WTC11 (cell line): ENCODE measurements at regions not wholly inside any gene's neighbourhood (a gene's known extent, or its start where the extent isn't known, plus 50 kb on each side); places are given as distances from the start of the nearest gene placed in this dataset.
"Not testable (repeated sequence)": the region's sequence is repeated elsewhere in the genome, so short reads cannot be mapped to it uniquely, and the experiment has no call there.

Source experiments
- ATAC-seq: fragments of 200-7000 bp; cut with Tn5 transposase; 2 replicates; pipeline ENCODE4 v1.10.0; 2021; ENCODE audit warnings: mild to moderate bottlenecking, moderate library complexity
- CTCF ChIA-PET: fragments of 300-600 bp; sonication (Branson Sonifier 250); formaldehyde crosslinking; loops from one replicate; lab custom pipeline; 2021; ENCODE audit warnings: antibody characterized with exemption; lab: Charles Lee
- POLR2A ChIA-PET: fragments of 350-600 bp; sonication (Branson Sonifier 250); formaldehyde crosslinking; loops from one replicate; lab custom pipeline; 2021; ENCODE audit warnings: antibody characterized with exemption; lab: Charles Lee
- DNase-seq: peaks from one replicate; pipeline ENCODE4 v3.0.0; 2021; ENCODE audit warnings: low spot score
- H3K27ac Mint-ChIP-seq: 2 replicates; pipeline ENCODE4 v1.8.0; 2021; ENCODE audit warnings: mixed read lengths
- H3K27me3 Mint-ChIP-seq: 2 replicates; pipeline ENCODE4 v1.8.0; 2021; ENCODE audit warnings: low read depth, mild to moderate bottlenecking, moderate library complexity, mixed read lengths
- H3K36me3 Mint-ChIP-seq: 2 replicates; pipeline ENCODE4 v1.8.0; 2021; ENCODE audit warnings: mixed read lengths
- H3K4me1 Mint-ChIP-seq: 2 replicates; pipeline ENCODE4 v1.8.0; 2022; ENCODE audit warnings: mixed read lengths
- H3K4me3 Mint-ChIP-seq: 2 replicates; pipeline ENCODE4 v1.8.0; 2021; ENCODE audit warnings: mild to moderate bottlenecking, moderate library complexity, mixed read lengths
- H3K9me3 Mint-ChIP-seq: 2 replicates; pipeline ENCODE4 v1.8.0; 2021; ENCODE audit warnings: mixed read lengths
- E2F5 ChIP-seq: sonication (generic); formaldehyde crosslinking; IDR thresholded peaks from 2 replicates; pipeline ENCODE4 v1.8.1; 2022; ENCODE audit warnings: mild to moderate bottlenecking, moderate library complexity, missing genetic modification reagents
- EMX1 ChIP-seq: fragments of 250-450 bp; sonication (Bioruptor Pico); IDR thresholded peaks from 2 replicates; pipeline ENCODE4 v1.8.0; 2021; ENCODE audit warnings: mild to moderate bottlenecking
- ETV6 ChIP-seq: sonication (generic); formaldehyde crosslinking; IDR thresholded peaks from 2 replicates; pipeline ENCODE4 v1.8.1; 2022; ENCODE audit warnings: mild to moderate bottlenecking, missing genetic modification reagents
- FOXK1 ChIP-seq: sonication (generic); formaldehyde crosslinking; IDR thresholded peaks from 2 replicates; pipeline ENCODE4 v1.8.0; 2022; ENCODE audit warnings: mild to moderate bottlenecking, moderate library complexity, missing genetic modification reagents
- GTF2I ChIP-seq: fragments of 250-450 bp; sonication (Bioruptor Pico); conservative IDR thresholded peaks from 2 replicates; pipeline ENCODE4 v1.4.0; 2021; ENCODE audit warnings: mild to moderate bottlenecking
- IRF1 ChIP-seq: sonication (generic); formaldehyde crosslinking; IDR thresholded peaks from 2 replicates; pipeline ENCODE4 v1.8.0; 2023; ENCODE audit warnings: missing genetic modification reagents
- JAZF1 ChIP-seq: fragments of 250-450 bp; sonication (Bioruptor Pico); IDR thresholded peaks from 2 replicates; pipeline ENCODE4 v1.9.0; 2021; ENCODE audit warnings: moderate library complexity, mild to moderate bottlenecking, inconsistent platforms
- MLX ChIP-seq: sonication (generic); formaldehyde crosslinking; IDR thresholded peaks from 2 replicates; pipeline ENCODE4 v1.8.1; 2023; ENCODE audit warnings: mild to moderate bottlenecking, missing genetic modification reagents, moderate library complexity
- MYBL2 ChIP-seq: sonication (generic); formaldehyde crosslinking; IDR thresholded peaks from 2 replicates; pipeline ENCODE4 v1.8.1; 2023; ENCODE audit warnings: mild to moderate bottlenecking, moderate library complexity, missing genetic modification reagents
- NFATC4 ChIP-seq: fragments of 250-450 bp; sonication (Bioruptor Pico); IDR thresholded peaks from 2 replicates; pipeline ENCODE4 v1.9.0; 2021; ENCODE audit warnings: mild to moderate bottlenecking
- NR1H2 ChIP-seq: sonication (generic); formaldehyde crosslinking; IDR thresholded peaks from 2 replicates; pipeline ENCODE4 v1.9.0; 2021; ENCODE audit warnings: mild to moderate bottlenecking, moderate library complexity, missing genetic modification reagents
- NR3C1 ChIP-seq: sonication (generic); formaldehyde crosslinking; conservative IDR thresholded peaks from 2 replicates; pipeline ENCODE4 v1.8.1; 2023; ENCODE audit warnings: low read depth, mild to moderate bottlenecking, missing genetic modification reagents
- RELA ChIP-seq: sonication (generic); formaldehyde crosslinking; IDR thresholded peaks from 2 replicates; pipeline ENCODE4 v1.8.1; 2022; ENCODE audit warnings: missing genetic modification reagents, mild to moderate bottlenecking, borderline replicate concordance
- SMAD3 ChIP-seq: sonication (generic); formaldehyde crosslinking; IDR thresholded peaks from 2 replicates; pipeline ENCODE4 v1.8.0; 2022; ENCODE audit warnings: missing genetic modification reagents, mild to moderate bottlenecking, borderline replicate concordance
- SP1 ChIP-seq: sonication (generic); formaldehyde crosslinking; conservative IDR thresholded peaks from 2 replicates; pipeline ENCODE4 v1.8.1; 2022; ENCODE audit warnings: missing genetic modification reagents
- ZNF396 ChIP-seq: fragments of 250-450 bp; sonication (Bioruptor Pico); IDR thresholded peaks from 2 replicates; pipeline ENCODE4 v1.8.0; 2021; ENCODE audit warnings: mild to moderate bottlenecking, moderate library complexity, borderline replicate concordance
- TF ChIP-seq, protein P1 (sequence below): fragments of 250-450 bp; sonication (Bioruptor Pico); IDR thresholded peaks from 2 replicates; pipeline ENCODE4 v1.9.0; 2021; ENCODE audit warnings: moderate library complexity, mild to moderate bottlenecking, inconsistent platforms, borderline replicate concordance
- TF ChIP-seq, protein P2 (sequence below): sonication (generic); formaldehyde crosslinking; IDR thresholded peaks from 2 replicates; pipeline ENCODE4 v1.8.1; 2023; ENCODE audit warnings: mild to moderate bottlenecking, missing genetic modification reagents

GRCh38 chr12:73221836-73222235 is 949.7 kb downstream of the TRHDE start (continued):
- TF ChIP-seq ZNF396 (CRISPR knock-in tag), result no peak

DNA sequence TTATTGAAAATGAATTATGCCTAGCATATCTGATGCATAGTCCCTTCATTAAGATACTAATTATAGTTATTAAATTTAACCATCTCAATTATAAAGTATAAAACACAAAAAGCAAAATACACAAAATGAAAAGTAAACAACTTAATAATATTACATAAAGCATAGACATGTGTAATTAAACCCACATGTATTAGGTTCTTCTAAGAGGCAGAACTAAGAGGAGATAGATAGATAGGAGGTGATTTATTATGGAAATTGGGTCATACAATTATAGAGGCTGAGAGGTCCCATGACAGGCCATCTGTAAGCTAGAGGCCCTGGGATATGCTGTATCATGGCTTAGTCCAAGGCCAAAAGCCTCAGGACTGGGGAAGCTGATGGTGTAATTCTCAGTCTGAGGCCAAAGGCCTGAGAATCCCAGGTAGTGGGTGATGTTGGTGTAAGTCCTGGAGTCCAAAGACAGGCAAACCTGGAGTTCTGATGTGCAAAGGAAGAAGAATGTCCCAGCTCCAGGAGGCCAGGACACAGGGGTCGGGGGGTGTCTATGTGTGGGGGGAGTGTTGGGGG is 953.3 kb downstream of the TRHDE start:
- no peaks in the 10 kb centered on the region for H3K36me3 Mint-ChIP-seq
- POLR2A ChIA-PET, result no interaction called here

GRCh38 chr12:73225941-73226340 is 953.8 kb downstream of the TRHDE start:
- Mint-ChIP-seq H3K27me3 (no peaks in the 10 kb centered on the region), H3K9me3 (no peaks in the 10 kb centered on the region), H3K4me1 (peaks cover 5% of the 10 kb centered on the region; the same call in 1 of the 2 replicates), H3K4me3 (no peak overlapping the region), H3K36me3 (no peaks in the 10 kb centered on the region), H3K27ac (no peak overlapping the region)
- ATAC-seq (no peak), DNase-seq (no peak)
- POLR2A ChIA-PET, result no interaction called here
- CTCF ChIA-PET, result no interaction called here
- TF ChIP-seq MYBL2 (CRISPR knock-in tag) (no peak), ETV6 (CRISPR knock-in tag) (no peak)

More for the DNA sequence above, 953.3 kb downstream of the TRHDE start:
- Mint-ChIP-seq H3K27me3 (no peaks in the 10 kb centered on the region), H3K9me3 (no peaks in the 10 kb centered on the region), H3K4me1 (peaks cover 5% of the 10 kb centered on the region; the same call in 1 of the 2 replicates), H3K4me3 (no peak overlapping the region), H3K27ac (no peak overlapping the region)
- no peak for ATAC-seq
- CTCF ChIA-PET, result no interaction called here
- DNase-seq, result no peak
- TF ChIP-seq SMAD3 (CRISPR knock-in tag) (no peak), MLX (CRISPR knock-in tag) (no peak), FOXK1 (CRISPR knock-in tag) (no peak), SP1 (no peak), JAZF1 (CRISPR knock-in tag) (no peak), E2F5 (no peak), GTF2I (CRISPR knock-in tag) (no peak), NFATC4 (CRISPR knock-in tag) (no peak), EMX1 (CRISPR knock-in tag) (no peak), NR3C1 (CRISPR knock-in tag) (no peak), RELA (CRISPR knock-in tag) (no peak), IRF1 (CRISPR knock-in tag) (no peak)
- TF ChIP-seq, protein P1, sequence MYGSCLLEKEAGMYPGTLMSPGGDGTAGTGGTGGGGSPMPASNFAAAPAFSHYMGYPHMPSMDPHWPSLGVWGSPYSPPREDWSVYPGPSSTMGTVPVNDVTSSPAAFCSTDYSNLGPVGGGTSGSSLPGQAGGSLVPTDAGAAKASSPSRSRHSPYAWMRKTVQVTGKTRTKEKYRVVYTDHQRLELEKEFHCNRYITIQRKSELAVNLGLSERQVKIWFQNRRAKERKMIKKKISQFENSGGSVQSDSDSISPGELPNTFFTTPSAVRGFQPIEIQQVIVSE (CRISPR knock-in tag), result no peak
- TF ChIP-seq, protein P2, sequence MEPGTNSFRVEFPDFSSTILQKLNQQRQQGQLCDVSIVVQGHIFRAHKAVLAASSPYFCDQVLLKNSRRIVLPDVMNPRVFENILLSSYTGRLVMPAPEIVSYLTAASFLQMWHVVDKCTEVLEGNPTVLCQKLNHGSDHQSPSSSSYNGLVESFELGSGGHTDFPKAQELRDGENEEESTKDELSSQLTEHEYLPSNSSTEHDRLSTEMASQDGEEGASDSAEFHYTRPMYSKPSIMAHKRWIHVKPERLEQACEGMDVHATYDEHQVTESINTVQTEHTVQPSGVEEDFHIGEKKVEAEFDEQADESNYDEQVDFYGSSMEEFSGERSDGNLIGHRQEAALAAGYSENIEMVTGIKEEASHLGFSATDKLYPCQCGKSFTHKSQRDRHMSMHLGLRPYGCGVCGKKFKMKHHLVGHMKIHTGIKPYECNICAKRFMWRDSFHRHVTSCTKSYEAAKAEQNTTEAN (CRISPR knock-in tag), result no peak

- H3K4me3 Mint-ChIP-seq, result no peak overlapping the region
- no peak overlapping the region for H3K27ac Mint-ChIP-seq
- 0 out of 2 replicates have a peak, but pooled peaks cover 5% of the 10 kb centered on the region for H3K4me1 Mint-ChIP-seq
- TF ChIP-seq NR1H2 (CRISPR knock-in tag), result no peak
- no peaks in the 10 kb centered on the region for H3K36me3 Mint-ChIP-seq
- no peaks in the 10 kb centered on the region for H3K27me3 Mint-ChIP-seq
- DNase-seq, result no peak
- CTCF ChIA-PET, result no interaction called here
- no peak for ATAC-seq
- no peaks in the 10 kb centered on the region for H3K9me3 Mint-ChIP-seq
- POLR2A ChIA-PET, result no interaction called here
Measured at GRCh38 chr12:73226593-73226992, 954.4 kb downstream of the TRHDE start.

- H3K27ac Mint-ChIP-seq, H3K4me1 Mint-ChIP-seq, ATAC-seq, CTCF ChIA-PET, H3K4me3 Mint-ChIP-seq, DNase-seq, H3K36me3 Mint-ChIP-seq, POLR2A ChIA-PET, H3K27me3 Mint-ChIP-seq: not testable (repeated sequence)
- peaks cover 15% of the 10 kb centered on the region for H3K9me3 Mint-ChIP-seq
Measured at GRCh38 chr12:73228828-73229227, 956.7 kb downstream of the TRHDE start.
